ENCODE measurements at regions not wholly inside any gene's neighbourhood (a gene's known extent, or its start where the extent isn't known, plus 50 kb on each side); places are given as distances from the start of the nearest gene placed in this dataset.

DNA sequence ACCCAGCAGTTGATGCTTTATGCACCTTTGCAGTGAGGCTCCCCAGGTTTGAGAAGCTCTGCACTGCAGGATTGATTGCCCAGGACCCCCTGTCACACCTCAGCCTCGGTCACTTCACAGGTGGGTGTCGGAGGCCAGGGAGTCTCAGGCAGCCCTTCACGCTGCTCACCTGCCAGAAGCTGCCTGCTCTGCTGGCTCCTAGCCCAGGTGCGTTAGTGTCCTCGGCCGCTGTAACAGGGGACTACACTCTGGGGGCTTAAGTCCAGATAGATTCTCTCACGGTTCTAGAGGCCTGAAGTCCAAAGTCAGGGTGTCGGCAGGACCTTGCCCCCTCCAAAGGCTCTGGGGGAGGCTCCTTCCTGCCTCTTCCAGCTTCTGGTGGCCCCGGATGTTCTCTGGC lies 79.9 kb downstream of the CPZ start:
- Mint-ChIP-seq H3K36me3 (ENCODE audit: insufficient read depth, unreplicated experiment) (no peaks in the 10 kb centered on the region), H3K4me1 (ENCODE audit: low read depth, unreplicated experiment) (no peaks in the 10 kb centered on the region), H3K4me3 (ENCODE audit: low read depth, unreplicated experiment) (no peak overlapping the region), H3K9me3 (ENCODE audit: low read depth, unreplicated experiment) (no peaks in the 10 kb centered on the region), H3K27me3 (ENCODE audit: unreplicated experiment) (peaks cover 53% of the 10 kb centered on the region), H3K27ac (ENCODE audit: unreplicated experiment) (no peak overlapping the region)
- intact Hi-C loops (cut with micrococcal nuclease; ENCODE audit: unreplicated experiment) = no loop called here
- TF ChIP-seq CTCF (IDR thresholded peaks at IDR 0.05; ENCODE audit: unreplicated experiment) = no peak
- no TSS peak for BruUV-seq (replicated peaks)
- CTCF ChIA-PET = no interaction called here
- DNase-seq = no peak

GRCh38 chr4:8671712-8672290 lies 79.2 kb downstream of the CPZ start:
- CTCF ChIA-PET = no interaction called here
- Mint-ChIP-seq H3K27me3 (ENCODE audit: unreplicated experiment) (peaks cover 52% of the 10 kb centered on the region), H3K4me1 (ENCODE audit: low read depth, unreplicated experiment) (no peaks in the 10 kb centered on the region), H3K4me3 (ENCODE audit: low read depth, unreplicated experiment) (no peak overlapping the region), H3K9me3 (ENCODE audit: low read depth, unreplicated experiment) (no peaks in the 10 kb centered on the region), H3K36me3 (ENCODE audit: insufficient read depth, unreplicated experiment) (no peaks in the 10 kb centered on the region), H3K27ac (ENCODE audit: unreplicated experiment) (no peak overlapping the region)
- intact Hi-C loops (cut with micrococcal nuclease; ENCODE audit: unreplicated experiment) = no loop called here
- no TSS peak for BruUV-seq (replicated peaks)
- TF ChIP-seq CTCF (IDR thresholded peaks at IDR 0.05; ENCODE audit: unreplicated experiment) = no peak
- DNase-seq = no peak
